NCI-H526 (cell line): ENCODE measurements at regions not wholly inside any gene's neighbourhood (a gene's known extent, or its start where the extent isn't known, plus 50 kb on each side); places are given as distances from the start of the nearest gene placed in this dataset.

Experiments used
- DNase-seq, 2 experiments: peaks; one replicate each; lab custom pipeline; 2025; lab: John Stamatoyannopoulos, UW

GRCh38 chr15:97692301-97693015 lies 268.0 kb upstream of the ARRDC4 start:
- DNase-seq, result no peak

GRCh38 chr15:97694456-97694855 lies 266.0 kb upstream of the ARRDC4 start:
- DNase-seq, result no peak

- DNase-seq, result peak in 1 of 2 experiments; percentile 34
Measured at GRCh38 chr15:97703400-97703799, 257.1 kb upstream of the ARRDC4 start.

GRCh38 chr15:97706059-97706458 lies 254.4 kb upstream of the ARRDC4 start:
- DNase-seq, result no peak

GRCh38 chr15:97708252-97708651 lies 252.3 kb upstream of the ARRDC4 start:
- no peak for DNase-seq

- DNase-seq, result no peak
Measured at GRCh38 chr15:97712530-97712929, 248.0 kb upstream of the ARRDC4 start.

- DNase-seq, result no peak
Measured at GRCh38 chr15:97717806-97718205, 242.7 kb upstream of the ARRDC4 start.

- no peak for DNase-seq
Measured at GRCh38 chr15:97718509-97718908, 242.0 kb upstream of the ARRDC4 start.

GRCh38 chr15:97728791-97729190 lies 231.7 kb upstream of the ARRDC4 start:
- no peak for DNase-seq

GRCh38 chr15:97729270-97729669 lies 231.2 kb upstream of the ARRDC4 start:
- no peak for DNase-seq

- no peak for DNase-seq
Measured at GRCh38 chr15:97730315-97730714, 230.2 kb upstream of the ARRDC4 start.

- no peak for DNase-seq
Measured at GRCh38 chr15:97731859-97732258, 228.6 kb upstream of the ARRDC4 start.

GRCh38 chr15:97733373-97733772 lies 227.1 kb upstream of the ARRDC4 start:
- DNase-seq, result no peak

- no peak for DNase-seq
Measured at GRCh38 chr15:97736748-97737147, 223.8 kb upstream of the ARRDC4 start.

GRCh38 chr15:97745481-97746071 lies 214.9 kb upstream of the ARRDC4 start:
- DNase-seq, result peak in 1 of 2 experiments; percentile 41

- DNase-seq, result no peak
Measured at GRCh38 chr15:97747342-97747741, 213.2 kb upstream of the ARRDC4 start.

GRCh38 chr15:97748576-97748975 lies 211.9 kb upstream of the ARRDC4 start:
- DNase-seq, result peak in 1 of 2 experiments; percentile 65

GRCh38 chr15:97750060-97750459 lies 210.4 kb upstream of the ARRDC4 start:
- DNase-seq, result no peak

- no peak for DNase-seq
Measured at GRCh38 chr15:97755726-97756125, 204.8 kb upstream of the ARRDC4 start.

GRCh38 chr15:97759363-97759762 lies 201.1 kb upstream of the ARRDC4 start:
- no peak for DNase-seq

- no peak for DNase-seq
Measured at GRCh38 chr15:97761110-97761509, 199.4 kb upstream of the ARRDC4 start.

- peak; percentile 7 to 27 for DNase-seq
Measured at GRCh38 chr15:97783240-97783639, 177.3 kb upstream of the ARRDC4 start.

GRCh38 chr15:97786741-97787140 lies 173.8 kb upstream of the ARRDC4 start:
- no peak for DNase-seq

GRCh38 chr15:97790180-97790579 lies 170.3 kb upstream of the ARRDC4 start:
- DNase-seq, result no peak
